Aorta (tissue), 5 donors: ENCODE measurements at regions not wholly inside any gene's neighbourhood (a gene's known extent, or its start where the extent isn't known, plus 50 kb on each side); places are given as distances from the start of the nearest gene placed in this dataset.
"Not testable (repeated sequence)": the region's sequence is repeated elsewhere in the genome, so short reads cannot be mapped to it uniquely, and the experiment has no call there.

Source experiments
- ATAC-seq: fragments of 200-7000 bp; cut with Tn5 transposase; one replicate; pipeline ENCODE4 v1.9.1; 2022; ENCODE audit warnings: moderate library complexity; ENCODE audit not compliant: low FRiP score
- DNase-seq, 2 donors: peaks; one replicate each; pipeline ENCODE4 v3.0.0-alpha.2; 2020
- H3K27ac ChIP-seq, 2 donors: one replicate each; pipeline ENCODE4 v1.5.1; 2013; ENCODE audit warnings: low read length in 2 of 2, mild to moderate bottlenecking in 2 of 2, moderate library complexity in 2 of 2, control low read depth in 1 of 2, inconsistent platforms in 1 of 2, low read depth in 1 of 2
- H3K27me3 ChIP-seq, 2 donors: one replicate each; pipeline ENCODE4 v1.6.1; 2013; ENCODE audit warnings: control low read depth in 1 of 2, low read length in 1 of 2, mild to moderate bottlenecking in 1 of 2, moderate library complexity in 1 of 2; ENCODE audit not compliant: insufficient read depth in 2 of 2, control insufficient read depth in 1 of 2
- H3K36me3 ChIP-seq, 2 donors: one replicate each; pipeline ENCODE4 v1.6.1; 2013; ENCODE audit warnings: control low read depth in 1 of 2, low read length in 1 of 2, mild to moderate bottlenecking in 1 of 2; ENCODE audit not compliant: insufficient read depth in 2 of 2, control insufficient read depth in 1 of 2
- H3K4me1 ChIP-seq, 2 donors: one replicate each; pipeline ENCODE4 v1.6.1; 2013; ENCODE audit warnings: low read length in 2 of 2, control low read depth in 1 of 2, mild to moderate bottlenecking in 1 of 2, moderate library complexity in 1 of 2; ENCODE audit not compliant: insufficient read depth in 2 of 2, control insufficient read depth in 1 of 2
- H3K4me3 ChIP-seq, 2 donors: one replicate each; pipeline ENCODE4 v1.5.1; 2013; ENCODE audit warnings: low read length in 2 of 2, control low read depth in 1 of 2, mild to moderate bottlenecking in 1 of 2
- H3K9me3 ChIP-seq: one replicate; pipeline ENCODE4 v1.6.1; 2013; ENCODE audit warnings: mild to moderate bottlenecking, low read length; ENCODE audit not compliant: control insufficient read depth
- WGBS, 2 donors: extraction: QIAGEN DNeasy Blood & Tissue Kit; methylation state at CpG; one replicate each; pipeline ENCODE4 v1.1.7; 2013; 5-methylcytosine and 5-hydroxymethylcytosine counted together
- intact Hi-C, 2 donors: fragments of 100-400 bp; cut with DNase I; formaldehyde crosslinking; loops; one replicate each; pipeline versions ENCODE4 v1.14.2 to v1.15.0; 2022
- donor health status: healthy with polysubstance abuse.
- donor health status: Bipolar disorder and iron deficiency.
- donor health status: DM: no; HTN: no; CAD: no.
- donor health status: DM: no; HTN: no; CAD: no.
- donor health status: DM: yes; HTN: yes; CAD: no.

DNA sequence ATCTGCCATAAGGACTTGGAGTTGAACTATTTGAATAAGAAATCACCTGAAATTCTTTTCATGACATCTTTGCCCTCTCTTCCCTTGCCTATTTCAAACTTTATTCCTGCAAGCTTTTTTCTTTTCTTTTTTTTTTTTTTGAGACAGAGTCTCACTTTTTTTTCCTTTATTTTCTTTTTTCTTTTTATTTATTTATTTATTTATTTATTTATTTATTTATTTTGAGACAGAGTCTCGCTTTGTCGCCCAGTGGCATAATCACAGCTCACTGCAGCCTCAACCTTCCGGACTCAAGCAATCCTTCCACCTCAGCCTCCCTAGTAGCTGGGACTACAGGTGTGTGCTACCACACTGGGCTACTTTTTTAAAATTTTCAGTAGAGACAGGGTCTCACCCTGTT, 369.3 kb upstream of the ATP11B start:
- Histone ChIP-seq H3K36me3 (no peaks in the 10 kb centered on the region), H3K4me3 (no peak overlapping the region), H3K9me3 (no peaks in the 10 kb centered on the region), H3K4me1 (no peaks in the 10 kb centered on the region), H3K27ac (no peak overlapping the region), H3K27me3 (peaks cover 0 to 2% of the 10 kb centered on the region in 2 donors)
- no peak for ATAC-seq
- 91 to 92% methylated on average over 3 of the region's 3 CpGs for WGBS, 2 donors
- DNase-seq: no peak
- intact Hi-C loops: no loop called here

- H3K4me1 ChIP-seq, ATAC-seq, intact Hi-C loops, DNase-seq, H3K27ac ChIP-seq, H3K4me3 ChIP-seq, H3K36me3 ChIP-seq, H3K9me3 ChIP-seq, H3K27me3 ChIP-seq: not testable (repeated sequence)
- 67 to 69% methylated on average over 23 to 31 of the region's 32 CpGs for WGBS, 2 donors
These were observed 367.2 kb upstream of the ATP11B start for GRCh38 chr3:182425926-182426718.

DNA sequence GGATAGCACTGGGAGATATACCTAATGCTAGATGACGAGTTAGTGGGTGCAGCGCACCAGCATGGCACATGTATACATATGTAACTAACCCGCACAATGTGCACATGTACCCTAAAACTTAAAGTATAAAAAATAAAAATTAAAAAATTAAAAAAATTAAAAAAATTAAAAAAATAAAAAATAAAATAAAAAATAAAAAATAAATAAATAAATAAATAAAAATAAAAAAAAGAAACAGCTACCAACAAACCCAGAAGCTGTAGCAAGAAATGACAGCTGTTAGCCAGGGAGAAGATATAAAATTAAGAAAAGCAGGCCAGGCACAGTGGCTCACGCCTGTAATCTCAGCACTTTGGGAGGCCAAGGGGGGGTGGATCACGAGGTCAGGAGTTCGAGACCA, 361.3 kb upstream of the ATP11B start:
- H3K9me3 ChIP-seq, H3K27ac ChIP-seq, DNase-seq, H3K36me3 ChIP-seq, ATAC-seq, H3K4me1 ChIP-seq, intact Hi-C loops, H3K4me3 ChIP-seq, H3K27me3 ChIP-seq: not testable (repeated sequence)
- WGBS, 2 donors: 89 to 90% methylated on average over 5 to 6 of the region's 6 CpGs

DNA sequence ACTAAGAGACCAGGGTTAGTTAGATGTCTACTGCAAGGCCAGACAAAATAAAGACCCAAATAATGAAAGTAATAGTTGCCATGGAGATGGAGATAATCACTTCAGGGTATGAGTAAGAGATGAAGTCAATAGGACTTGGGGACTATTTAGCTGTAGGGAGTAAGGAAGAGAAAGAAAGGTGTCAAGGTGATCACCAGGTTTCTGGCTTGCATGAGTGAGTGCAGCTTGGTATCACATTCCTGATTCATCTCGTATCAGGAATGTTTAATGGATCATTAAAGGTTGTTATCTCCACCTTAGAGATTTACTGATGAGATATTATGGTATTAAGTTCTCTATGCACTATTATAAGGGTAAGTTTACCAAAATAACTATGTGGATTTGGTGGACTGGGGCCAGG, 357.4 kb upstream of the ATP11B start:
- WGBS, 2 donors: 48 to 50% methylated on average over 1 of the region's 1 CpG
- ATAC-seq (no peak), DNase-seq (no peak)
- H3K36me3 ChIP-seq: no peaks in the 10 kb centered on the region
- no peak overlapping the region for H3K27ac ChIP-seq
- intact Hi-C loops: no loop called here
- H3K4me3 ChIP-seq: no peak overlapping the region
- H3K27me3 ChIP-seq: no peaks in the 10 kb centered on the region
- H3K4me1 ChIP-seq: no peaks in the 10 kb centered on the region
- H3K9me3 ChIP-seq: no peaks in the 10 kb centered on the region

DNA sequence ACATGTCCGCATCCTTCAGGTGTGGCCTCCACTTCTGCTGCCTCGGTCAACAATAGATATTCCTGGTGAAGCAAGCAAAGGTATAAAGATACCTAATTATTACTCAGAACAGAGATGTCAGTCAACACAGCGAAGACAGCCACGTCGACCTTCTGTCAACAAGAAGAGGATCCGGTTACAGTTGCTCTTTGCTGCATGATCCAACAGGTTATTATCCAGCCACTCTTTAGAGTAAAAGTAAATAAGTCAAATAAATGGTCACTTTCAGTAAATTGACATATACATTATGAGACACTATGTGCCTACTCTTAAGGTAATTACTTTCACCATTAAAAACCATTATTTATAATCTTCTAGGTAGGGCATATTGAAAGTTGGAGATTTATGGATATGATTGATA, 356.8 kb upstream of the ATP11B start:
- Histone ChIP-seq H3K4me3 (no peak overlapping the region), H3K27ac (no peak overlapping the region), H3K36me3 (no peaks in the 10 kb centered on the region), H3K27me3 (no peaks in the 10 kb centered on the region), H3K4me1 (no peaks in the 10 kb centered on the region), H3K9me3 (no peaks in the 10 kb centered on the region)
- DNase-seq (no peak), ATAC-seq (no peak)
- intact Hi-C loops: no loop called here
- WGBS, 2 donors: 73 to 75% methylated on average over 6 of the region's 6 CpGs

- no peak for ATAC-seq
- Histone ChIP-seq H3K27ac (no peak overlapping the region), H3K36me3 (no peaks in the 10 kb centered on the region), H3K4me3 (no peak overlapping the region), H3K9me3 (no peaks in the 10 kb centered on the region), H3K4me1 (no peaks in the 10 kb centered on the region), H3K27me3 (no peaks in the 10 kb centered on the region)
- no peak for DNase-seq
- WGBS, 2 donors: 78 to 79% methylated on average over 1 of the region's 1 CpG
- intact Hi-C loops: no loop called here
These were observed 354.9 kb upstream of the ATP11B start for GRCh38 chr3:182438398-182438797.

GRCh38 chr3:182440101-182440500, 353.2 kb upstream of the ATP11B start:
- ATAC-seq: no peak
- no peaks in the 10 kb centered on the region for H3K9me3 ChIP-seq
- DNase-seq: no peak
- no peaks in the 10 kb centered on the region for H3K36me3 ChIP-seq
- intact Hi-C loops: no loop called here
- H3K4me3 ChIP-seq: no peak overlapping the region
- no peaks in the 10 kb centered on the region for H3K4me1 ChIP-seq
- no peaks in the 10 kb centered on the region for H3K27me3 ChIP-seq
- H3K27ac ChIP-seq: no peak overlapping the region

GRCh38 chr3:182445576-182445975, 347.7 kb upstream of the ATP11B start:
- ATAC-seq: no peak
- WGBS, 2 donors: 40 to 42% methylated on average over 5 of the region's 5 CpGs
- intact Hi-C loops: no loop called here

GRCh38 chr3:182450942-182451787, 342.1 kb upstream of the ATP11B start:
- no peaks in the 10 kb centered on the region for H3K36me3 ChIP-seq
- intact Hi-C loops: no loop called here
- no peaks in the 10 kb centered on the region for H3K27me3 ChIP-seq
- DNase-seq (no peak), ATAC-seq (no peak)
- H3K27ac ChIP-seq: no peak overlapping the region
- 69 to 71% methylated on average over 6 of the region's 6 CpGs for WGBS, 2 donors
- H3K9me3 ChIP-seq: no peaks in the 10 kb centered on the region
- no peak overlapping the region for H3K4me3 ChIP-seq
- no peaks in the 10 kb centered on the region for H3K4me1 ChIP-seq

More at GRCh38 chr3:182445576-182445975, 347.7 kb upstream of the ATP11B start:
- Histone ChIP-seq H3K4me3 (no peak overlapping the region), H3K27ac (no peak overlapping the region), H3K9me3 (no peaks in the 10 kb centered on the region), H3K27me3 (no peaks in the 10 kb centered on the region), H3K36me3 (no peaks in the 10 kb centered on the region), H3K4me1 (no peaks in the 10 kb centered on the region)
- no peak for DNase-seq
